GM19023 (cell line): ENCODE measurements at regions not wholly inside any gene's neighbourhood (a gene's known extent, or its start where the extent isn't known, plus 50 kb on each side); places are given as distances from the start of the nearest gene placed in this dataset.
A peak's percentile ranks its signal among the peaks of the same experiment; 100 is the strongest.

Experiments
- ATAC-seq: cut with Tn5 transposase; IDR thresholded peaks from one replicate; pipeline ENCODE4 v1.9.1; 2021; ENCODE audit warnings: mild to moderate bottlenecking, moderate library complexity; ENCODE audit not compliant: unreplicated experiment

DNA sequence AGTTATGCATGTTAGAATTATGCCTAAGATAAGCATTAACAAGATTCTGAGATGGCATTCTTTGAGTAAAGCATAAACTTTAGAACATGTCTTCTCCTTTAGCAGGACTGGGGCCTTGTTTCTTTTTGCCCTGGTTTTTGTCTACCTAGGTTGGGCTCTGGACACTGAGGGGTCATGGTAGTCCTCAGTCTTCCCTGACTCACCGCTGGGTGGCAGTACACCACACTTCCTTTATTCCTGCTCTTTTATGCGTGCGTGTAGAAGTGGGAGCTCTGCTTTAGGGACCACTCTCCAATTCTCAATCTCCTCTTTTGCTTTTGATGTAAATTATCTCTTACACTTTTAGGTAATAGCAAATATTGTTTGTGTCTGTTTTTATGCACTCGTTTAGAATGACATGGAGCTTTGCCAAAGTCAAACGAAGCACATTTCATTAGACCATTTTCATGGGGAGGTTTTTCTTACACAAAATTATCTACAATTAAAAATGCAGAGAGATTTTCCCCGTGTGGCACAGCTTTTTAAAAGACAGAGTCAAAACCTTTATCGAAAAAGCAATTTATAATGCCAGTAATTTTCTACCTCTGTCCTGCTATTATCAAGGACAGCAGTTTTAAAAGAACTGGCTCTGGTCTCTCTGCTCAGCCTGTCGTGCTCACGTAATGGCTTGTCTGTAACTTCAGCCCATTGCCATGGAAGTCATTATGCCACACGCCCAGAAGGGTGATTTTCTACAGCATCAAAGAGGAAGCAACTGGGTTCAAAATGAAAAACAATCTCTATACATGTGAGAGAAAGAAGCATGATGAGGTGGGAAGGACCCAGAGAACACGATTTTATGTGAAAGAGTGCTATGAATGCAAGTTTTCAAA lies 413.9 kb downstream of the COG6 start:
- no peak for ATAC-seq

DNA sequence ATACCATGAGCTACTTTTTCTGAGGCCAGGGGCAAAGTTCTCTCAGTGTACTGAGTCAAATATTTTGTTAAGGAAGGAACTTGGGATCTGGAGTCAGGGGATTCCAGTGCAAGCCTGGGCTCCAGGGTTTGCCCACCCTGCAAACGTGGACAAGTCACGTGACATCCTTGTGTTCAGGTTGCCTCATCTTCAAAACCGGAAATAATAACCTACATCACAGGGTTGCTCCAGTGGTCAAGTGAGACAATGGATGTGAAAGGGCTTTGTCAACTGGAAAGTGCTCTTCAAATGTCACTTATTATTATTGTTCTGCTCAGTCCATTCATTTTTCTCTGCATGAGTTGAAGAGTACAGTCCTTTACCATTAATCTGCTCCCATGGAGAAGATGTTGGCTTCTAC lies 414.9 kb downstream of the COG6 start:
- no peak for ATAC-seq

DNA sequence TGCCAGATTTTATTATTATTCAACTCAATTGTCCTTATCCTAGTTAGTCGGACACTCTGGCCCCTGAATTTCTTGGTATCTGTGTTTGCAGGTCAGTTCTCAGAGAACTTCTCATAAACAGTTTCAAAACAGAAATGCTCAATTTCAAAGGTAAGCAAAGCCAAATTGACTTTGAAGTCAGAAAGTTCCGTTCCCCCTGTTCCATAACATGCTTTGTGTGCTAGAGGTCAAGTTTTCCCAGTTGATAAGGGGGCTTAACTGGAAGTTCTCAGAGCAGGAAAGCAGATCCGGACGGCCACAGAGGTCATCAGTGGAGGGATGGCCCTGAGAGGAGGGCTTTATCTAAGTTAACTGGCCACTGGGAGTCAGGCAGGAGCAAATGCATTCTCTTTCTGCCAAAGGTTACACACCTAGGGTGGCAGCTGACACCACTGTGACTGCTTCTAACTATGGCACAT lies 417.2 kb downstream of the COG6 start:
- ATAC-seq, result no peak

DNA sequence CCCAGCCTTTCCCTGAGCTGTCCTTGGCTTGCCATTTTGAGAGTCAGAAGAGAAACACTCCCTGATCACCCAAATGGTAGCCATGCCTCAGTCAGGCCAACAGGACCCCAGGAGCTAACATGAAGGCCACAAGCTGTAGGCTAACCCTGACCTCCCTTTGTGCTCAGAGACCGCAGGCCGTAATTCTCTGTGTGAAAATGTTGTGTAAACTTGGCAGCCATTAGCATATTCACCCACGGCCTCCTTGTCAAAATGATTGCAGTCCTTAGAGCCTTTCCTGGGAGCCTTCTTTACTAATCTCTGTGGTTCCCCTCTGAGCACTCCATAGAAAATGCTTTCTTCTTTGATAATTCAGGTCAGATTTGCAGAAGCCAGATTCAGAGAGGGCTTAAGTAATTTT lies 418.9 kb downstream of the COG6 start:
- no peak for ATAC-seq

DNA sequence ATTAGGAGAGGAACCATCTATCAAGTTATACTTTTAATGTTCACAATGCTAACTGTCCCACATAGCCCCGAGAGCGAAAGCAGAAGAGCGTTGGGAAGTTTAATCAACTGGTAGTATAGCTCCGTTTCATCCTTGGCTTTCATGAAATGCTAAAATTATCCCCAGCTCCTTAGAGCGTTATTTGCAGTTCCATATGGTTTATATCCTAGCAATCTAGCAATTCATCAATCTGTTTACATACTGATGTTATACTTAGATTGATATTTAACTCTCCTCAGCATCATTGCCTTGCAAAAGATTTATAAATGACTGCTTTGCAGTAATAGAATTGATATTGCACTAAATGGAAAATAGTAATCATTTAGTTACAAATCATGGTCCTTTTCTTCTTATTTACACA lies 419.8 kb downstream of the COG6 start:
- no peak for ATAC-seq

DNA sequence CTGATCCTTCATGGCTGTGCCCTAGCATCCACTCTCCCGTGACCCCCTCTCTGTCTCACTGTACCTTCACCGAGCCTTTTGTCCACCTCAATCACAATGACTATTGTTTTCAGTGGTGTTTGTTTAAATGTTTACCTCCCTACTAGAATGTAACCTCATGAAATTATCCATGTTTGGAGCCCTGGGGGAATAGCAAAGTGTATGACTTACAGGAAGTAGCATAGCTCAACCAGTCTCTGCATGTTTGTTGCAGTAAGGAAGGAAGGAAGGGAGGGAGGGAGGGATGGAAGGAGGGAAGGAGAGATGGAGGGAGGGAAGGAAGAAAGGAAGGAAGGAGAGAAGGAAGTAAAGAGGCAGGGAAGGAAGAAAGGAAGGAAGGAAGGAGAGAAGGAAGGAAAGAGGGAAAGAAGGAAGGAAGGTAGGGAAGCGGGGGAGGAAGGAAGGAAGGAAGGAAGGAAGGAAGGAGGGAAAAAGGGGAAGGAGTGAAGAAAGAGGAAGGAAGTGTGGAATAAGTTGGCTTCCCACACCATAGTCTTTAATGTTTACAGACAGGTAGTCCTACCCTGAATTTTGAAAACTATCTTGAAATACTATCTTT lies 421.4 kb downstream of the COG6 start:
- ATAC-seq, result no peak

DNA sequence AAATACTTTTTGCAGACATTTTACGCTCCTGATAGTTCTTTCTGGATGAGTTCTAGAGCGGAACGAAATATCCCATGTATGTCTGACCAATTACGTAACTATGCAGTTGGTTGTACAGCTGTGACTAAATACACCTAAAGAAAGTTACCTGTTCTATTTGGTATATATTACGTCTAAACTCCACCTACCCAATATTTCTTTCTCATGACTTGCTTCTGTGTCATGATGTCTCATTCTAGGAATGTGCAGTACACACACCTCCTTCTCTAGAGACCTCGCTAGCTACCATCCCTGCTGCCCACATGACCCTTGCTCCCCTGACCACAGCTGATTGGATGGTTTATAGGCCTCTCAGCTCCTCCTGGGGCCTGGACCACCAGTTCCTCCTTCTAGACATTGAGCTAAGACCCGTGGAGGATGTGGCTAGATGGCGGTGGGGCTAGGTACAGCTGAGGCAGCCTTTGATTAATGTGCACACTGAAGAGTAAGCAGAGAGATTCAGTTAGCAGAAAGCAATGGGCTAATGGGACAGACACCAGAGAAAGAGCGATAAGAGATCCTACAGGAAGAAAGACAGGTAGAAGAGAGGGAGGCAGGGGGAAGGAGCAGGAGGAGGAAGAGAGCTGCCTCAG lies 422.1 kb downstream of the COG6 start:
- ATAC-seq, result no peak

DNA sequence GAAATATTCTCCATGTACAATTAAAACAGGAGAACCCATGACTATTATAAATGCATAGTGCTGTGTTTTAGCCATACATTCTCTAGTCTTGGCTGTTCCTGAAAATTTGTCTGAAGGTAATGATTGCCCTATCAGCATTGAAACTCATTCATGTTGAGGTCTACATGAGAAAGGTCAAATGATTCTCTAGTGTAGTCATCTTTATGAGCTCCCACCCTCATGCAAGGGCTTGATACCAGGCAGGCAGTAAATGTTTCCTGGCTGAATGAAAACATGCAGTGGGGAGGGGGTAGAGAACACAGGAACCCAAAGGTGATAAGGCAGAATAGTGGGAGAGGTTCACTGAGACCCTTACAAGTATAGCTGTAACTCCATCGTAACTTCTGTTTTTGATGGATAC lies 424.3 kb downstream of the COG6 start:
- ATAC-seq, result no peak

DNA sequence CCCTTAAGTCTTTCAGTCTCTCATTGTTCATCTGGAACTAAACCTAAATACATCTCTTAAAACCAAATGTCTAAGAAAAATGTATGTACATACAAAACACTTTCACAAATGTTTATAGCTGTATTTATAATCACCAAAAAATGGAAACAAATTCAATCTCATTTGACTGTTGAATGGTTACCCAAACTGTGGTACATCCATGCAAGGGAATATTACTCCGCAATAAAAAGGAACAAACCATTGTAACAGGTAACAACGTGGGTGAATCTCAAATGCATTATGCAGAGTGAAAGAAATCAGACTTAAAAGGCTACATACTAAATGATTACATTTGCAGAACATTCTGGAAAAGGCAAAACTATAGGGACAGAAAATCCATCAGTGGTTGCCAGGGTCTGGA lies 425.2 kb downstream of the COG6 start:
- no peak for ATAC-seq

DNA sequence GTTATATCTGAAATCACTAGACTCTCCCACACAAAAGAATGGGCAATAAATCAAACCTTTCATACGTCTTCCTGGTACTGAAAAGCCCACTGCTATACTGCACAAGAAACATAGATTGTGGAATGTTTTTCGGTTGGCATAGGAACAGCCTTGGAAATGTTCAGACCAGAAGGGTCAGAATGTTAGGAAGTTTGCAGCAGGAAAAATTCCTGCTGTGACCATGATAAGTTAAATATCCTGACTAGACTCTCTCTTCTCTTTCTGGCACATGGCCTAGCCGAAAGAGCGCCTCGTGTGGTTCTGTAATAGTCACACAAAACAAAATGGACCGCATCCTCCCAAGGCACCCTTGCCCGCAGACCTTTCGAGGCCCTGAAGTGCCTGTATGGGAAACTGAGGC lies 427.2 kb downstream of the COG6 start:
- no peak for ATAC-seq

DNA sequence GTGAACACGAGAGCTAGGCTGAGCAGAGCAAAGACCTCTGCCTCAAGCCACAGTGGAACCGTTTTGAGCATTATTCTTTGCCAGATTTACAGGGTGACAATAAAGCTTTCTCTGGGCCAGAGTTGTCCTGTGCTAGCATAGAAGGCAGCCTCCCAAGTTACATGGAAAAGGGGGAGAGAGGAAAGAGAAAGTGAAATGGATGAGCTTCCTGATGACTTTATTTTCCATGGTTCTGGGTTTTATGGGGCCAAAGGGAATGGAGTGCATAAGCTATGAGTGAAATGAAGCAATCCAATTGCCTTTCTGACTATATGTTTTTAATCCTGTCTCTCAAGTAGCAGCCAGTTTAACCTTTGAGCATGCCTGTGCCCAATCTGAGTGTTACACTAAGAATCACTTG lies 428.4 kb downstream of the COG6 start:
- ATAC-seq, result no peak

DNA sequence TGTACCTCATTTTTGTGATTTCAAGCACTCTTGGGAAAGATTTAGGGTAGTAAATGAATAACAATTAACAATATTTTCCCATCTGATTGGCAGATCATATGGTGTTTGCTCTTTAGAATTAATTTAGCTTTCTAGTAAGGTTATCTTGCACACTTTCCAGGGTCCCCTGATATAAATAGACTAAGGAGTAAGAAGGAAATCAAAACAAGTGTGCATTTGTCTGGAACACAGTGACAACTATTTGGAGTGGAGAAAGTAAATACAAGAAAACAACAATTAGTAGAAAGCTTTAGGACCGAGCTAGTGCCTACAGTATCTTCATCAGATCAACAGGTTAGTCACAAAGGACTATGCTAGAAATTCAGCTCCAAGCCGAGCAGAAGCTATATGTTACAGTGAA lies 429.5 kb downstream of the COG6 start:
- no peak for ATAC-seq

DNA sequence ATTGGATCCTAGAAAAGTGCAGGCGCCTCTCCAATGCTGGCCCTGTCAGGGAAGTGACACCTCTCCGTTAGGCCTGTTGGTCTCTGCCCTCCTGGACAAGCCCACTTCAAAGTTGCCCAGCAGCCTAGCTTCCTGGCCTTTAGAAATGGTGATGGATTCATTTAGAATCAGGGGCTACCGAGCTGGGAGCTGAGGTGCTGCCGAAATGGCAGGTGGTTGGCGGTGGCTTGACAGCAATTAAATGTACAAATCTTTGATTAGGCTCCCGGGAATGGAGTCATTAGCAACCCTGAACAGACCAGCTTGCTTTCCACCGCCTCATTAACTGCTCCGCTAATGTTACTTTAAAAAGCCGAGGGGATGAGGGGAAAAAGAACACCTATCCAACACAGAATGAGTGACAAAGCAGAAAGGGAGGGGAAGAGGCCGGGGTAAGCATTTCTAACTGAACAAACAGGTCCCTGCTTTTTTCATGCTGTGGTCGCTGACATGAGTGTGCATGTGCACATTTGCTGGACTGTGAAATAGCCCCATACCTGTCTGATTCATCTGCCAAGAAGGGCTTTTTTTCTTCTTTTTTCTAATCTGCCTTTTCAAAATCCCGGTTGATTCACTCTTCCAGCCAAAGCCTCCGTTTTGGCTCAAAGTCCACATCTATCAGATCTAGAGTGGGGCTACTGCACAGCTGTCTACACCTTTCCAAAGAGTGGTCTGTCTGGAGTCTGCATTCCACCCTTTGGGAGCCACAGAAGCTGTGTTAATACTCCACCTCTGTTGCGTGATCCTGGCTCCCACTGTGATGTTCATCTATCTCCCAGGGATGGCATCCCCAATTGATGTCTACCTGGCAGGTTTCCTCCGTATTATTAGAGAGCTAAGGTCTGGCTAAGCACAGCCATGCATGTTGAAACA lies 431.9 kb downstream of the COG6 start:
- no peak for ATAC-seq

DNA sequence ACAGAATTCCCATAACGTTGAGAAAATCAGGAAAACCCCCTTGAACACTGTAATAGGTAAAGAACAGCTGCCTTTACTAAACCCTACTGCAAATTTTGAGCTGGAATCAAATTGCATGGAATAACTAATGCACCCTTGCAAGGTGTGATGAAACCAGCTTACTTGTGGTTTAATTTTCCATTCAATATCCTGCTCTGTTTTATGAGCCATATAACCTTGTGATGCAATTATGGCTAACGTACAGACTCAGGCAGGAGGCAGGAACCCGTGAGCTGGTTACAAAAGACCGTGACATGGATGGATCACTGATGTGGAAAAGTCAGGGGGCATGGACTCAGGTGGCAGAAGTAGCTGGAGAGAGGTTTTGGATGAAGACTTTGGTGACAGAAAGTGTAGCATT lies 438.6 kb downstream of the COG6 start:
- no peak for ATAC-seq

DNA sequence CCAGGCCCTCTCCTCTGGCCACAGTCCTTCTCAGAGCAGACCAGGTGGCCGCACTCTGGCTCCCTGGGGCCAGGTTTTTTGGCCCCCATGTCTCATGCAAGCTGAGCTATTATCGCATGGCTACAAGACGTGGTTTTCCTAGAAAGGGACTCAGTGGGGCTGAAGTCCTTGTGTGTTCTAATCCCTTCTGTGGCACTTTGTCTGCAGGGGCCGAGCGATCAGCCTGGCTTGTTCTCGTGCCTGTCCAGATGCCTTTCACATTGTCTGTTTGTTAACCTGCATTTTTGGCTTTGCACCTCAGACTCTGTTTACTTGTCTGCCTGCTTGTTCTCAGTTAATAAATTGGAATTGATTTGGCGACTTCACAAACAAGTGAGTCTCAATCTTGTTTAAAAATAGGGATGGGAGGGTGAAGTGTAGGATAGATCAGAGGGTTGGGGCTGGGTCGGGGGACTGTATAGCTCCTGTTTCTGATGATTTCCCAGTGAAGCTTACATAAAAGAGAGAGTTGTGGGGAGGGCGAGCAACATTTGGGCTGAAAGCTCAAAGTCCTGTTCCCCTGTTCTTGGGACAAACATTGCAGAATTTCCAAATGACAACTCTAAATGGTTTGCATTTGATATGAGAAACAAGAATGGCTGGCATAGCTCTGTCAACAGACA lies 440.4 kb downstream of the COG6 start:
- no peak for ATAC-seq

DNA sequence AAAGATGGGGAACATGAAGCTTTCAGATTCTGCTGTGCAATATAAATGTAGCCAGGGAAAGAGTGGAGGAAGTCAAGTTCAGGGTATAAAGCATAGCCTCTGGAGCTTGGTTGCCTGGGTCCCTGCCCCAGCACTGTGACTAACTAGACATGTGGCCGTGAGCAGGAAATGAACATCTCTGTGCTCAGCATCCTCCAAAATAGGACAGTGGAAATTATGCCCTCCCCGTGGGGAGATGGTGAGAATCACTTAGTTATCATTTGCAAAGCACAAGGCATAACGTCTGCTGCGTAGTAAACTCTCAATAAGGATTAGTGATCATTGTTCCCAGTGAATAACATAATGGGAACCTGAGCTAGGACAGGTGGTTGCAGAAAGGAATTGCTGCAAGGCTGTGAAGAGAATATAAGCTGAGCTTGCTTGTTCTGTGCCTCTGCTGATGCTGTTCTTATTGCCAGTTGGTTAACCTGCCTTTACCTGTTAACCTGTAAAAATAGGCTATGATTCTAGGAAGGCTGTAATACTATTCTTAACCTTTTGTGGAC lies 441.0 kb downstream of the COG6 start:
- ATAC-seq, result no peak

DNA sequence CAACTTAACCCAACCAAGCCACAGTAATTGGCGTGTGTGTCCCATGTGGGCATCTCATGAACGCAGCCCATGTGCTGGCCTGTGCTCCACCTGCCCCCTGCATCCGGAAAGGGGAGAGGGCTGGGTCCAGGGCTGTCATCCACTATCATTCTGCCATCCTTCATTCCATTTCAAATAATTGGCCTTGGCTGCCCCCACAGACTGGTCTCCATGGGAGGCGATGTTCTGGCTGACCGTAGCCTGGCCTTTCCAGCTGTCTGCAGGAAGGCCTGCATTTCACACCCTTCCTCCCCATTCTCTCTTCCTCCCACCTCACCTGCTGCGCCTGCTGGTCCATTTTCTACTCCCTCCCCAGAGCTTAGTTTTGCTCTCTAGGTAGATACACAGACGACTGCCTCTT lies 442.8 kb downstream of the COG6 start:
- ATAC-seq, result no peak

DNA sequence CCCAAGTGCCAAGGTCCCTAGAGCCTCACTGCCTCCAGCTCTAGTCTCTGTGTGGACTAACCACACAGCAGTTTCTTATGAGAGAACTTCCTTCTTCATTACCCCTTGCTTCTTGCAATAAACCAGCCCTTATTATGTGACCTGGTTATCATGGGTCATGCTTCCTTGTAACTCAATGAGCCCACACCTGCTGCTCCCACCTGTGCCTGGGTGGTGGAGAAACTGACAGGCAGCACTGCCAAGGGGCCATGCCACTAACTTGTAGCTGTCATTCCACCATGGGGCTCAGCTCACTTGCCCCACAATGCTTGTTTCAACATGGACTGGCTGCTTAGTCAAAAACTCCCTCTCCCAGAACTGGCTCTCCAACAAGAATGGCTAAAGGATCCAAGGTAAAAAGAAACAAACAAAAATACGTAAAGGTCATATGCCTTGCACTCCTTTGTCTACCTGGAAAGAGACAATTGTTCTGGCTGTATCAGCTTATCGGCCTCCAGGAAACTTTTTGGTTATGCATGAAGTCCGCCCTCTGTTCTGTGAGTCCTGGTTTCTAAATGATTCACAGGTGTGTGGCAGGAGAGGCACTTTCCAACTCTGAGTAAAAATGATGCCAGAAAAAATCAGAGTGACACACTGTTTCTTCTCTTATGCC lies 446.4 kb downstream of the COG6 start:
- ATAC-seq, result peak; percentile 79

DNA sequence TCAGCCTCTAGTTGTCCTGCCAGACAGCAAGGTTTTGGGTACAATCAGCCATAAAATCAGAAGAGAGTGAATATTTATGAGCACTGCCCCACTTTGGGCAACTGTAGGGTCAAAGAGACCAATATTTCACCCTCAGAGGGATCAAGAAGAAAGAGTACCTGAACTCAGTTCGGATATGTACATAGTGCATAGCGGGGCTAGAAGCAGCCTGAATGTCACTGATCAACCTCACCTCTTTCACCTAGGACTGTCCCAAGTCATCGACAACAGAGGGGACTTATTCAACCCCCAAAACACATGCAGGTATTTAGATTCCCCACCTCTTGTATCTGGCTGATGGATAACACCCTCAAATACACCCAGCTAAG lies 446.9 kb downstream of the COG6 start:
- peak; percentile 10 for ATAC-seq

DNA sequence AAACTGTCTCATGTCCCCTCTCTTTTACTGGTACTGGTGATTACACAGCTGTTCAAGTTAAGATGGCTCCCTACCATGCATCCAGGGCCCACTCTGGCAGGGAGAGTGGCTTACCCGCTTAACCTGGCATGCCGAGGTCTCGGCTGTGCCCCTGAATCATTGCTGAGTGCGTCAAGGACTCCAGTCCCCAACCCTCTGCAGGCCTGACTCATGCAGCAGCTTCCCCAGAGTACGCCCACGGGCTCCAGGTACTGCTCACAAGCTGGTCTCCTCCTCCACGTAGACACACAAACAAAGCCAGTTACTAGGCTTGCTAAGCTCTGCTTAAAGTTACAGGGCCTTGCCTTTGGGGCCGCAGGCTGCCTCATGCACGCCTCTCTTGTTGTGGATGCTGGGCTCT lies 447.4 kb downstream of the COG6 start:
- no peak for ATAC-seq
